ENCODE measurements at regions not wholly inside any gene's neighbourhood (a gene's known extent, or its start where the extent isn't known, plus 50 kb on each side); places are given as distances from the start of the nearest gene placed in this dataset.

- Histone ChIP-seq H3K27me3 (replicated peaks; ENCODE audit: control insufficient read depth, insufficient read depth, low read length) (no peaks in the 10 kb centered on the region), H3K36me3 (ENCODE audit: control insufficient read depth, insufficient read depth, low read length) (no peaks in the 10 kb centered on the region), H3K4me1 (no peaks in the 10 kb centered on the region), H3K9me3 (no peaks in the 10 kb centered on the region), H3K4me3 (ENCODE audit: low read depth, low read length) (no peak overlapping the region)
- H3K27me3 Mint-ChIP-seq (ENCODE audit: insufficient read depth, unreplicated experiment), result peaks cover 7% of the 10 kb centered on the region
- ChIA-PET CTCF (no interaction called here), POLR2A (no interaction called here)
- no TSS peak for BruUV-seq (replicated peaks)
- DNase-seq, result no peak
- H3K4me1 Mint-ChIP-seq (ENCODE audit: low read depth, unreplicated experiment), result no peaks in the 10 kb centered on the region
- H3K4me3 Mint-ChIP-seq (ENCODE audit: unreplicated experiment), result no peak overlapping the region
- no peaks in the 10 kb centered on the region for H3K9me3 Mint-ChIP-seq (ENCODE audit: unreplicated experiment)
- H3K27ac Mint-ChIP-seq (ENCODE audit: unreplicated experiment), result no peak overlapping the region
- TF ChIP-seq CTCF (IDR thresholded peaks at IDR 0.05; ENCODE audit: insufficient read depth in 1 of 2, low read depth in 1 of 2, low read length in 1 of 2, severe bottlenecking in 1 of 2, unreplicated experiment in 1 of 2), result no peak
- no peaks in the 10 kb centered on the region for H3K36me3 Mint-ChIP-seq (ENCODE audit: insufficient read depth, unreplicated experiment)
- intact Hi-C loops (cut with micrococcal nuclease; ENCODE audit: unreplicated experiment), result no loop called here
Observed at GRCh38 chr3:190734490-190734889, 128.0 kb downstream of the GMNC start.

GRCh38 chr3:190733591-190734146 is 128.8 kb downstream of the GMNC start:
- TF ChIP-seq CTCF (IDR thresholded peaks at IDR 0.05; ENCODE audit: insufficient read depth in 1 of 2, low read depth in 1 of 2, low read length in 1 of 2, severe bottlenecking in 1 of 2, unreplicated experiment in 1 of 2), result no peak
- H3K27ac Mint-ChIP-seq (ENCODE audit: unreplicated experiment), result no peak overlapping the region
- H3K9me3 ChIP-seq, result no peaks in the 10 kb centered on the region
- no peaks in the 10 kb centered on the region for H3K27me3 ChIP-seq (replicated peaks; ENCODE audit: control insufficient read depth, insufficient read depth, low read length)
- peaks cover 7% of the 10 kb centered on the region for H3K27me3 Mint-ChIP-seq (ENCODE audit: insufficient read depth, unreplicated experiment)
- H3K4me3 Mint-ChIP-seq (ENCODE audit: unreplicated experiment), result no peak overlapping the region
- no peaks in the 10 kb centered on the region for H3K4me1 Mint-ChIP-seq (ENCODE audit: low read depth, unreplicated experiment)
- H3K4me1 ChIP-seq, result no peaks in the 10 kb centered on the region
- intact Hi-C loops (cut with micrococcal nuclease; ENCODE audit: unreplicated experiment), result no loop called here
- BruUV-seq (replicated peaks), result no TSS peak
- POLR2A ChIA-PET, result no interaction called here
- H3K9me3 Mint-ChIP-seq (ENCODE audit: unreplicated experiment), result no peaks in the 10 kb centered on the region
- no peaks in the 10 kb centered on the region for H3K36me3 ChIP-seq (ENCODE audit: control insufficient read depth, insufficient read depth, low read length)
- no peaks in the 10 kb centered on the region for H3K36me3 Mint-ChIP-seq (ENCODE audit: insufficient read depth, unreplicated experiment)
- H3K4me3 ChIP-seq (ENCODE audit: low read depth, low read length), result no peak overlapping the region
- CTCF ChIA-PET, result no interaction called here
- no peak for DNase-seq

- CTCF ChIA-PET, result no interaction called here
- Mint-ChIP-seq H3K4me1 (ENCODE audit: low read depth, unreplicated experiment) (no peaks in the 10 kb centered on the region), H3K4me3 (ENCODE audit: unreplicated experiment) (no peak overlapping the region), H3K36me3 (ENCODE audit: insufficient read depth, unreplicated experiment) (no peaks in the 10 kb centered on the region), H3K27me3 (ENCODE audit: insufficient read depth, unreplicated experiment) (peaks cover 7% of the 10 kb centered on the region), H3K27ac (ENCODE audit: unreplicated experiment) (no peak overlapping the region), H3K9me3 (ENCODE audit: unreplicated experiment) (no peaks in the 10 kb centered on the region)
- TF ChIP-seq CTCF (IDR thresholded peaks at IDR 0.05; ENCODE audit: insufficient read depth in 1 of 2, low read depth in 1 of 2, low read length in 1 of 2, severe bottlenecking in 1 of 2, unreplicated experiment in 1 of 2), result no peak
- no peak for DNase-seq
- no peaks in the 10 kb centered on the region for H3K9me3 ChIP-seq
- intact Hi-C loops (cut with micrococcal nuclease; ENCODE audit: unreplicated experiment), result no loop called here
- POLR2A ChIA-PET, result no interaction called here
- H3K4me3 ChIP-seq (ENCODE audit: low read depth, low read length), result no peak overlapping the region
- no TSS peak for BruUV-seq (replicated peaks)
- no peaks in the 10 kb centered on the region for H3K36me3 ChIP-seq (ENCODE audit: control insufficient read depth, insufficient read depth, low read length)
- H3K4me1 ChIP-seq, result no peaks in the 10 kb centered on the region
- no peaks in the 10 kb centered on the region for H3K27me3 ChIP-seq (replicated peaks; ENCODE audit: control insufficient read depth, insufficient read depth, low read length)
Observed at GRCh38 chr3:190731596-190731995, 130.9 kb downstream of the GMNC start.

All from Caco-2 (cell line).